IPS-NIHi7 (cell line): ENCODE measurements at regions not wholly inside any gene's neighbourhood (a gene's known extent, or its start where the extent isn't known, plus 50 kb on each side); places are given as distances from the start of the nearest gene placed in this dataset.
A peak's percentile ranks its signal among the peaks of the same experiment; 100 is the strongest.

Experiments used
- DNase-seq: peaks from one replicate; pipeline ENCODE4 v3.0.0; 2012; ENCODE audit warnings: mixed read lengths; ENCODE audit errors: extremely low spot score

DNA sequence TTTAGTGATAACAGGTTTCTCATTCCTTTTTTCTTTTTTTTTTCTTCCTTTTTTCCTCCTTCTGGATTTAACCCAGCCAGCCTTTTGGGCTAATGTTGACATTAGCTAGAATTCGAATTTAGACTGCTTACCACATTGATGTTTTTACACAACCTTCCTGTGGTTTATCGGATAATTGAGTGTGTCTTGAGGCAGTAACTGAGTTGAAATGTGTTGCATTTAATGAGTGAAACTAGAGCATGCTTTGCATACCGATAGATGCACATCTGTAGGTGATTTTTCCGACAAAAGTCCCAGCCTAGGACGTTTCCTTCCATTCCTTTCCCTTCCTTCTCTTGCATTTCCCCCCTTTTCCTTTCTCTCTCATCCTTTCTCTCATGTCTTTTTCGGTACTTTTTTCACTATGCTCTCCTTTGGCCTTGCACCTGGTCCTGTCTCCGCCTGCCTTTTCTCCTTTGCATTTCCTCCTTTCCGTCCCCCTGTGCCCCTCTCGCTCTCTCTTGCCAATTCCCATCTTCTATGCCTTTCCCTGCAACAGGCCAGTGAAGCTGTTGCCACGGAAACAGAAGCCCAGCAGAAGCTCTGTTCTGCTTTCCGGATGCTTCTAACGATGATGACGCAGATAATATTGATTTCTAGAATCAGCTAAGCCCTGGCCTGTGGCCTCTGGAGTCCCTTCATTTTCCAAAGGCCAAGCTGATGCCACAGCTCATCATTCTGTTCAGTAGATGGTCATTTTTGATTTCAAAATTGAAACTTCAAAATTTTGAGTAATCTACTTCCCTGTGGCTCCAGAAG, 76.1 kb downstream of the SLC25A47 start:
- no peak for DNase-seq

DNA sequence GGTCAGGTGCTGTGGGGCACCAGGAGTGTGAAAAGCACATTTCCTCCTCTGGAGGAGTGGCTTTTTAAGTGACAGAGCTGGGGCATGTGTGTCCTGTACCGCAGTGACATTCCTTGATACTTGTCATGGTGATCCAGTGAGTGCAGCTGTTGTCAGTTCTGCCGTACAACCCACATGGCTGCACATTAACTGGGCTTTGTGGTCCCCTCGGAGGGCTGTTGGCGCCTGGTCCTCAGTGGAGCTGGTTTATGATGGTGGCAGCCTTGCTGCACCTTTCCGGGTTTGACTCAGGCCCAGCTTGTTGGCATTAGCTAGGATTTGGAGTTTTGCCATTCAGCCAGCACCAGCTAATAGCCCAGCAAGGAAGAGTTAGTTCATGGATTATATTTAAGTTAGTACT, 77.0 kb downstream of the SLC25A47 start:
- DNase-seq = no peak

DNA sequence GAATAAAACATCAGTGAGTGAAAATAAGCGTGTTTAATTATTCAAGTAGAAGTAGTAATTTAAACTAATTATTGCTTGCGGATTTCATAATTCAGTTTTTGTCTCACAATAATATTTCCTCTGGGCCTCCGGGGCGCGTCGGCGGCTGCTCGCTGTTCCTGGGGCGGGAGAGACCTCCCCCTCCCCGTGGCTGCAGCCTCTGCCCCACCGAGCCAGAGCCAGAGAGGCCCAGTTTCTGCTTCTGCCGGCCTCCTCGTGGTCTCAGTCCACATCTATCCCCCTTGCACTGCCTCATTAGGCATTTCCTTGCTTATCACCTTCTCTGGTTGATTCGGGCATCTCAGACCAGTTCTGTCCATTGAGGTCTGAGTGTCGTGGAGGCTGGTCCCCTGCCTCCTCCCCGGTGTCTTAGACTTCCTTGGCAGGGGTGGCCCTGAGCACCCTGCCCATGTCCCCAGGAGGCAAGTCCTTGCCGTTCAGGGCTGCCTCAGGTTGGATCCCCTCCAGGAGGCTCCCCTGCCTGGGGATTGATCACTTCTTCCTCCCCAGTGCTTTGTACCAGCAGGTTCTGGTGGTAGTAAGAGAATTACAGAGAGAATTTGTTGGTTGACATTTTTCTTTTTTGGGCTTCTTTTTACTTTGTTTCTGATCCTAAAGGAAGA, 78.0 kb downstream of the SLC25A47 start:
- no peak for DNase-seq

DNA sequence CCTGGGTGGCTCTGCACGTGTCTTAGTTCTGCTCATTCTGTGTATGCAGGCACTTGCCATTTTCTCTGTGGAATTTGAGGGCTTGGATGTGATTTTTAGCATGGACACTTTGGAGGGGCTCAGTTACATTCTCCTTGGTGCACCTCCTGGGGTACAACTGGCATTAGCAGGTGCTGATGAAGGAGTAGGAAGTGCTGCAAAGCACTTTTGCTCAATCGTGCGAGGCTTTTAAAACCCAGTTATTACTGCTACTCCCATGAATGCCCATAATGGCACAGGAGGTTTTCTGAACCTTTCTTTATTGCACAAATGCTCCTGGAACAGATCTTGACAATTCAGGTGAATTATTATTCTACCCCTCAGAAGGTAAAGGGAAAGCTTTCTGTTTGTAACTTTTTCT, 78.7 kb downstream of the SLC25A47 start:
- no peak for DNase-seq

DNA sequence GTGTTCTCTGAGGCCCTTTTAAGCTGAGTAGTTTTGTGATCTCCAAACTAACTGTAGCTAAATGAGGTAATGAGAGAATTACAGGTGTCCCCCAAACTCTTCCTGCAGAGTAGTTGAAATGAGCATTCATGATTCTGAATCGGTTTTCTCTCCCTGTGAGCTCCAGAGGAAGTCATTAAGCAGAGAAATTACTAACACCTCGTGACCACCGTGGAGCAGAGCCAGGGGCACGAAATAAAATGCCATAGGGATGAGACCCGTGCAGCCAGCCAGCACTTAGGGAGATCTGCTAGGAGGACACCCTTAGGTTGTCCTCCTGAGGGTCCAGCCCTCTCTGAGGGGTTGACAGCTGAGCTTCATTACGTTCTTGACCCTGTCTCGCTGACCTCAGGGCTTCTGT, 79.5 kb downstream of the SLC25A47 start:
- no peak for DNase-seq

DNA sequence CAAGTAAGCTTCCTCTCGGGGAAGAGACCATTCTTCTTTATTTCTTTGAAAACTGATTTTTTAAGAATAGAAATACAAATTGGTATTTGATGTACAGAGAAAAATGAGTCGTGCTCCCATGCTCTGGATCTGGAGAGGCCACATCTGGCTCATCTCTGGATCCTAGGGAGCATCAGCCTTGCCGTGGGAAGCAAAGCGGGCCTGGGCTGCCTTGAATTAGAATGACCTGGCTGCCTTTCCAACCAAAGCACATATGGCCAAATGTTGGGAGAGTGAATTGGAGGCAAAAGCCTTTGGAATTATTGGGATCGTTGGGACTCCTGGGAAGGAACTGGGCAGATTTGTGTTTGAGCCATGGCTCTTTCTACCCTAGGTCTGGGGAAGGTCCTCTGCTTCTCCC, 80.0 kb downstream of the SLC25A47 start:
- DNase-seq = no peak

DNA sequence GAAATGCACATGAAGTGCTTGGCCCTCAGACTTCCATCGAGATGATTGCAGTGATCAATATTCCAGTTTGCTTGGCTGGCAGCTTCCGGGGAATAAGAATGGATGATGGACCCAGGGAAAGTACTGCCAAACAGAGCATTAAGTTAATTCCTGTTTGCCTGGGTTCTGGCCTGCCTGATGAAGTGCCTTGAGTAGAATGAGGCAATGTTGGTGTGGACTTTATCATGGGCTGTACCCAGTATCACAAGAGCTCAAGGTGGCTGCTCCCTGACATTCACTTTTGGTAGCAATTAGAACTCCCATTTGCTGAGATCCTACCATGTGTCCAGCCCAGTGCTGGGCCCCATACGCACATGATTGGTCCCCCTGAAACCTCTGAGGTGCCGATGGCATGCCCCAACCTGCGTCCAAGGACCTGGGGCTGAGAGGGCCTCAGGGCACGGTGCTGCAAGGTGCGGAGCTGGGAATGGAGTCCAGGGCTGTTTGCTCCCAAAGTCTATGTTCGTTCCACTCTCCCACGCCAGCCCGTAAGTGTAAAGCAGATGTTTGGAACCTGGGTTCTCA, 80.7 kb downstream of the SLC25A47 start:
- DNase-seq = no peak

DNA sequence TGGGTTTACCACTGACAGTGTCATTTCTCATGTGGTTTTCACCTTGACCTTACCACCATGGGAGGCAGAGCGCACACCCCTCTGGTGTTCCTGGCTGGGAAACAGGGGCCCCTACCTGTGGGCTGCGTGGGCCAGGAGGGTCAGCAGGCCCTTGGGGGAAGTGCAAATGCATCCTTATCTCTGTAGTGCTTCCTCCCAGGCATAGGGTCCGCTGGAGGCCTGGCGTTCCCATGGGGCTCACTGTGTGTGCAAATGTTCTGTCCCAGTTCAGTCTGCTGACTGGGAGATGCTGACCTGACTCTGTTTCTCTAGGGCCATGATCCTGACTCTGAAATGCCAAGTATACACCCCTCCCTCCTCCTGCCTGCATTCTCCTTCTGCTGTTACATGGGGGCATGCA, 81.3 kb downstream of the SLC25A47 start:
- DNase-seq = no peak

DNA sequence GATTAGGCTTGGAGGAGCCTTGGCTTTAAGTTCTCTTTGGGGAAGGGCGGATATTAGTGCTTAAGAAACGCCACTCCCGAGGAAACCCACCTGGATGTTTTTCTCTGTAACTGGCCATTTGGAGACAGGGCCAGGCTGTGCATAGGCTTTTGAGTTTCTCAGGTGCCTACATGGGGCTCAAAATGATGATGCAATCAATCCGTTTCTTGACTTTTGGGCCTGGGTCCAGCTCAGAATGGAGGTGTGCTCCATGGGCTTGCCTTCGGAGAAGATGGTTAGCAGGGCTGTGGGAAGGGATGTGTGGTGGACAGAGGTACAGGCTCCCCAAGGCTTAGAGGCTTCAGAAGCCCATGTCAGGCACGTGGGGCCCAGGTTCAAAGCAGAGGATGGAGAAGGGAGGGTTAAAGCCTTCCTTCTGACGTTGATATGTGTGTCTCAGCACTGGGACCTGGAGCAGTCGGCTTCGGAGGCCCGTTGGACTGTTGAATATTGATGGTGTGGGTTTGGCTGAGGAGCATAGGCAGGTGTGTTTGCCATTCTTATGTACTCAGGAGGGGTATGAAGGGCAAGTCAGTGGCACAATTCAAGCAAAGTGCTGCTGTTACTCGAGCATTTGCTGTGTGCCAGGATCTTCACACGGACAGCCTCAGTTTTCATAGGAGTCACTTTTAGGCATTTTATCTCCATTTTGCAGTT, 82.8 kb downstream of the SLC25A47 start:
- DNase-seq = no peak

DNA sequence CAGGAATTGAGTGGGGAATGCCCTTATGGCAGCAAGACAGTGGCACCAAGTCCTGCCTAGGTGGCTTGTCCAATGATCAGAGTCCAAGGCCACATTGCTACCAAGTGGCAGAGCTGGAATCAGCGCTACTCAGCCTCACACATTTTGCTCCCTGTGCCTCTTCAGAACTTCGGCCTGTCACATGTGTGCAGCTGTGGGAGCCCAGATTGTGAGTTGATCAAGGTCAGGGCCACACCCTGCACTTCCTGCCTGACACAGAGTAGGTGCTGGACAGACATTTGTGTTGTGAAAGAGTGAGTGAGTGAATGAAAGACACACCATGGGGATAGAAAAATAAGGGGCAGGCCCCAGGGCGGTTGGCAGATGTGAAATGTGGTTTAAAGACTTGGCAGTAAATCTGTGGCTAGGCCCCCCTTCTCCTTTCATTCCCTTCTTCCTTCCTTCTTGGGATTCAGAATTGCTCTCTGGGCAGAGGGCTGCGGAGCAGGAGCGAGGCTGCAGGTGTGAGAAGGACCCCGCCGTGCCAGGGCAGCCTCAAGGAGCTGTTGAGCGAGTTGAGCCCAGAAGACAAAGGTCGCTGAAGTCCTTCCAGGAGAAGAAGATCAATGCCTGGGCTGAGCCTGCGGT, 83.5 kb downstream of the SLC25A47 start:
- DNase-seq = no peak

DNA sequence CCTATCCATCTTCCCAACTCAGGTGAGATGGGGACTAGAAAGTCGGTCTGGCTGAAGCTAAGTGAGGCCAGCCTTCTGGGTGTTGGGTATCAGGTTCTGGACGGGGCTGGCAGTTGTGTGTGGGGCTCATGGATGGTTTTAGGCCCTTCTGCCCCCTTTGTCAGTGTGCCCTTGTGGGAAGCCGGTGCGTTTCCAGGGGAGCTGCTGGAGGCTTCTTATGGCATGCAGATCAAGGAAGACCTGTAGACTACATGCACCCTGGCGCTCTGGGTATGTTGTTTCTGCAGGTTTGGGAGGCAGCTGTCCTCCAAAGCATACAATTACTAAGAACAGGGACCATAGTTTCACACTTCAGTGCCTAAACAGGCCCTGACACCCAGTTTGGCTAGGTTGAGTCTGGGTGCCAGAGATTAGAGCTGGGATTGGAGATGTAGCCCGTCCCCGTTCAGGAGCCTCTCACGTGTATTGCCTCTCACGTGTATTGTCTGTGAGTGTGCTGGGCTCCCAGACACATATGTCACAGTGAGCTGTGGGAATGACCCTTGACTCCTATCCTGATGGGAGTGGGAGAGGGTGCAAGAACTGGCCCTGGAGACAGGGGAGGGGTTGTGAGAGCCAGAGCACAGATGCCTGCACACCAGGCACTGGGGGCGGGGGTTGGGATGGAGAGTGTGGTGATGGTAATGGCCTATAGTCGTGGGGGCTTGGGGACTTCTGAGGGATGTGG, 84.4 kb downstream of the SLC25A47 start:
- no peak for DNase-seq

DNA sequence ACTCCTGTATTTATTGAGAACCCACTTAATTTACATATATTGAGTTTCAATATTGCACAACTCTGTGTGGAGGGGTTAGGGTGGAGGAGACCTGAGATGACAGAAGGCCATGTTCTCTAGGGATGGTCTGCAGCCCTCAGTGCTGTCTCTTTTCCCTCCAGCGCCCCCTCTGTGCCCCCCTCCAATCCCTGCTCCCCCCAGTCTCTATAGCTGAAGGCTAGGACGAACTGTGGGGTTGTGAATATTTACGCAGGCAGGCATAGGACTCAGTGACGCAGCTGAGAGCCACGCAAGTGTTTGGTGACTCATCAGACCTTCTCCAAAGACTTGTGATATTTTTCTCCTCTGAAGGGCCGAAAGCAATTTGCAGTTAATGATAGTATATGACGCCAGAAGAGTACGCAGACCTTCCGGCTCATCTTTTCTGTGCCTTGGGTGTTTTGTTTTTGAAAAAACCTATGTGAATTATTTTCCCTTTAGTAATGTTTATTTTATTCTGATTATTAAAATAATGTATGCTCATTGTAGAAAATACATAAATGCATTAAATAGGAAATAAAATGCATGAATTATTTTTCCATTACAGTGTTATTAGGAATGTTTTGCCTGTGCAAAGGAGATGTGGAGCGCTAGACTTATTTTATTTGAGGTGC, 85.3 kb downstream of the SLC25A47 start:
- no peak for DNase-seq

DNA sequence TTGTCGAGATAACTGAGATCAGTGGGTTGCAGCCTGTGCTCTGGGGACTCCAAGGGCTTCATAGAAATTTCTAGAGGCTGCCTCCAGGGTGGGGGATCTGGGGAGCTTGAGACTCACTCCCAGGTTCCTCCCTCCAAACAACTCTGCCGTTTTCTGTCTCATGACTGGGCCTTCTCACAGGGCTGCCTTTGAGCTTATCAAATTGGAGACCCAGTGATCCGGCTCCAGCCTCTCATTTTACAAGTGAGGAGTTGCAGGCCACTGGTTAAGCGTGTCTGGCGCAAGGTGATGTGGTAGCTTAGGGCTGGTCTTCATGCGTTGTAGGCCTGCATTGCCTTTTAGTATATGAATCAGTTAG, 85.8 kb downstream of the SLC25A47 start:
- DNase-seq = no peak

DNA sequence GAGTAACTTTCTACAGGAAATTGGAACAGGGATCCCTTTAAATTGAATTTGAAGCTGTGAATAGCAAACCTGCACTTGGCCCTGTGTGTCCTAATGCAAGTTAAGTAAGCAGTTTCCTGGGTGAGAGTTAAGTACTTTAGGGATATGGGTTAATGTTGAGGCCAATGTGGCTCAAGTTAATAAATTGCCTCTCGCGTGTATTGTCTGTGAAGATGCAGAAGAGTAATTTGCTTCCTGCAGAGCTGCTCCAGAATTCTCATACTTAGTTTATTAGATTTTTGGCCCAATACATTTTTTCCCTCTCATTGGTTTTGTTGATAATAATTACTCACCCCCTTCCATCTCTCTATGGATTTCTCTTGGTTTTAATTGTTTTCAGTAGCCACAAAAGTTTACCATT, 86.5 kb downstream of the SLC25A47 start:
- DNase-seq = no peak

DNA sequence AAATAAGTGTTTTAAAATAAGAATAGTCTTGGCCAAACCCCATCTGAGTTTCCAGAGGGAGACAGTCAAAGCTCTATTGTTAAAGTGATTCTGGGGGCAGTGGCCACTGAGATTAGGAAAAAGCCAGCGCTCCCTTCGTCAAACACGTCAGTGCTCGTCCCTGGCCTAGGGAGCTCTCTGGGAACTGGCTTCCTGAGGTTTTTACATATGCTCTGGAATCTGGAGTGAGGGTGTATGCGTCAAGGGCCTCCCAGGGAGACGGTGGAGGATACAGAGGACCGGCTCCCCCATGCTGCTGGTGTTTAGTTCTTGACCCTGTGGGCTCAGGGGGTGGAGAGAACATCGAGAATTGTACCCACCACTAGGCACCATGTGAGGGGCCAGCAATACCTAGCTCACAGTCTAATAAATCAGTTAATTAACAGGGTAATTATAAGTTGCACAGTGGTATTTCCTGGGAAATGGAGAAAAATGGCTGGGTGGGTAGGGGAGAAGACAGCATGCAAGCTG, 87.0 kb downstream of the SLC25A47 start:
- DNase-seq = peak; percentile 59

DNA sequence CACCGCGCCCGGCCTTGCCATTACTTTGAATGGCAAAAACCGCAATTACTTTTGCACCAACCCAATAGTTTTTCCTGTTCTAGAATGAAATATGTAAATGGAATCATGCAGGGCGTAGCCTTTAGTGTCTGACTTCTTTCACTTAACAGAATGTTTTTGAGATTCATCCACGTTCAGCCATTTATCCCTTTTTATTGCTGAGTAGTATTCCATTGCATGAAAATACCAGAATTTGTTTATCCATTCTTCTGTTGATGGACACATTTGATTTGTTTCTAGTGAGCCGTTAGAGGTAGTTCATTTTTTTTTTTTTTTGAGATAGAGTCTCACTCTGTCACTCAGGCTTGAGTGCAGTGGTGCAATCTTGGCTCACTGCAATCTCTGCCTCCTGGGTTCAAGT, 90.6 kb downstream of the SLC25A47 start:
- no peak for DNase-seq

DNA sequence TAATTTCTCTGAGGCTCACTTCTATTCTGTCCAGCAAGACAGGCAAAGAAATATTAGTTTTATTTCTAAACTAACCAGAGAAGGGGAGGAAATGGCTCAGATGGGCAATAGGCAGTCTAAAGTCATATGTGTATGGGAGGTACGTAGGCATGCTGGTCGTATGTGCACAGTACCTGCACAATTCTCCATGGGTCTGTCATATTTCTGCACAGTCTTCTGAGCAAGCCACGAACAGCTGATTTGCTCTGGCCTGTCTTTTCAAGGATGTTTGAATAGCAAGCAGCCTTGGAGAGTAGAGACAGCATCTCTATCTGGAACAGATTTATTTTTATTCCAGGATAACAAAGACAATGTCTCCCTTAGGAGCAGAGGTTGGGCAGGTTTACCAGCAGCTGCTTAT, 92.1 kb downstream of the SLC25A47 start:
- no peak for DNase-seq

DNA sequence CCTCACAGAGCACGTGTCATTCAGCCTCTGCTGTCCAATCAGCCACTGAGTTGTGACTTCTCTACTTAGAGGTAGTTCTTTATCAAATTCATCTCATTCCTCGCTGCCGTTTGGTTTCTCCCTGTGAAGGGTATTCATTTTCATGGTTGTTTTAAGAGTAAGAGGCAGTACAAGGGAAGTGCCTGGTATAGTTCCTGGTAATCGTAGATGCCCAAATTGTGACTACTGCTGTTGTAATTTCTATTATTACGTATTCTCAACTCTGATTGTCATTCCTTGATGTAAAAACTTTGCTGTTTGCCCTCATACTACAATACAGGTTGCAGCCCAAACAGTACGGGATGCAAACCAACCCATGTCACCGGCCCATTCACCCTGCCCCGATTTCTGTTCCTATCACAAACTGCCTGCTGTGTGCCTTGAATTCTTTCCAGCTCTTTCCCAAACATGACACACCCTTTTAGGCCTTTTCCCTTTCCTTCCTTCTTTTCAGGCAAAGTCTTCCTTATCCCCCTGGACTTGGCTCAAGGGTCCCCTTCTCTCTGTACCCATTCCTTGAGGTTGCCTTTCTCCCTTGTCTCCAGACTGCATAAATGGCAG, 93.0 kb downstream of the SLC25A47 start:
- DNase-seq = no peak

DNA sequence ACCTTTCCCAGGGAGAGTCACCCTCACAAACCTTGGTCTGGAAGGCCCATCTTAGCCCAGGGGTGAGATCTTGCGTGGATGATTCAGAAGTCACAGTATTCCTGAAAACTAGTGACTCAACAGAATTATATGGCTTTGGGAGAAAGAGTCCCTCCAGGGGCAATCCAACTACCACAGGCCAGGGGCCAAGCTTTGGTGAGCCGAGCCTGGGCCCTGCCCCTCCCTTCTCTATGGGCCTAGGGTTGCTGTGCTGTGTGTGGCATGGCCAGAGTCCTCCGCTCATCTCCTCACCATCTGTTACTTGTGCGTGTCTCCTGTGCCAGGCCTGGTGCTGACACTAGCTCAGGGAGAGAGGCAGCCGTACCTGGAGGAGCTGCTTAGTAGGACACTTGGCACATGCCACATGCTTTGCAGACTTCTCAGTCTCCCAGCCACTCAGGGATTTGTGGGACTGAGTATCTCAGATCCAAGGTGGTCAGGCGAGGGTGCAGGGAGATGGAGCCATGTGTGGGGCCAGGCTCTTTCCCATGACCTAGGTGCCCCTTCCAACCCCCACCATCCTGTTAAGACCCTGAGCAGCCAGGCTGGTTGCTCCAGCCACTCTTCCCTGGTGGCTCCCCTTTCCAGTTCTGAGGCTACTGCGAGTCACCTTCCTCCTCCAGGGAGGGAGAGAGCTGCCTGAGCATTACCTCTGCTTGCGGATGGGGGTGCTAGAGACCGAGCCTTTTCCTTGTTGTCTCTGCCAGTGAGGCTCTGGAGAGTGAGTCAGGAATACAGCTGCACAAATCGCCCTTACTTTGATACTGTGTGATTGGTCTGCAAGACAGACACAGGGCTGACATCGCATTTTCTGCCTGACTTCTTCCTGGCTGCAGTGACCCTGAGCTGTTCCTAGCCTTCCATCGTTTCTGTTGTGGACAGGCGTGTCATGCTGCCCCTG, 94.1 kb downstream of the SLC25A47 start:
- peak; percentile 90 for DNase-seq
